H9 (cell line): ENCODE measurements at regions not wholly inside any gene's neighbourhood (a gene's known extent, or its start where the extent isn't known, plus 50 kb on each side); places are given as distances from the start of the nearest gene placed in this dataset.

Experiments
- DNase-seq: peaks from one replicate; pipeline ENCODE4 v3.0.0-alpha.2; 2017
- H2AFZ ChIP-seq: one replicate; pipeline ENCODE4 v1.6.1; 2013; ENCODE audit warnings: mild to moderate bottlenecking, low read length, control low read depth, moderate library complexity
- H2AK5ac ChIP-seq: 2 replicates; pipeline ENCODE4 v1.6.1; 2013; ENCODE audit warnings: low read length, control low read depth, mixed read lengths; ENCODE audit not compliant: insufficient read length
- H2BK120ac ChIP-seq: one replicate; pipeline ENCODE4 v1.6.1; 2013; ENCODE audit warnings: low read depth, mild to moderate bottlenecking, low read length, control low read depth, inconsistent platforms; ENCODE audit not compliant: poor library complexity, severe bottlenecking
- H2BK12ac ChIP-seq: 2 replicates; pipeline ENCODE4 v1.6.1; 2013; ENCODE audit warnings: low read length, control low read depth, mixed read lengths, low read depth; ENCODE audit not compliant: insufficient read length
- H2BK15ac ChIP-seq: 2 replicates; pipeline ENCODE4 v1.6.1; 2013; ENCODE audit warnings: low read depth, low read length, control low read depth
- H2BK20ac ChIP-seq: one replicate; pipeline ENCODE4 v1.6.1; 2013; ENCODE audit warnings: low read depth, mild to moderate bottlenecking, low read length, control low read depth, inconsistent platforms; ENCODE audit not compliant: poor library complexity, severe bottlenecking
- H2BK5ac ChIP-seq: 2 replicates; pipeline ENCODE4 v1.6.1; 2013; ENCODE audit warnings: low read length, control low read depth, mixed read lengths; ENCODE audit not compliant: insufficient read length
- H3K14ac ChIP-seq: 2 replicates; pipeline ENCODE4 v1.6.1; 2013; ENCODE audit warnings: low read length, control low read depth; ENCODE audit not compliant: insufficient read depth
- H3K18ac ChIP-seq: 2 replicates; pipeline ENCODE4 v1.6.1; 2013; ENCODE audit warnings: low read depth, mild to moderate bottlenecking, mixed read lengths, low read length, control low read depth; ENCODE audit not compliant: insufficient read length
- H3K23ac ChIP-seq: 2 replicates; pipeline ENCODE4 v1.6.1; 2013; ENCODE audit warnings: low read length, control low read depth, mixed read lengths, low read depth; ENCODE audit not compliant: insufficient read length
- H3K23me2 ChIP-seq: 2 replicates; pipeline ENCODE4 v1.6.1; 2013; ENCODE audit warnings: low read depth, mild to moderate bottlenecking, mixed read lengths, low read length, control low read depth; ENCODE audit not compliant: insufficient read length, poor library complexity, severe bottlenecking
- H3K27ac ChIP-seq: 2 replicates; pipeline ENCODE4 v1.5.1; 2013; ENCODE audit warnings: low read length, control low read depth, mixed read lengths, low read depth; ENCODE audit not compliant: insufficient read length
- H3K27me3 ChIP-seq: 2 replicates; pipeline ENCODE4 v1.6.1; 2013; ENCODE audit warnings: low read length, control low read depth, inconsistent platforms; ENCODE audit not compliant: insufficient read depth
- H3K4ac ChIP-seq: 2 replicates; pipeline ENCODE4 v1.6.1; 2013; ENCODE audit warnings: low read depth, mild to moderate bottlenecking, control low read depth, inconsistent platforms, low read length, moderate library complexity
- H3K4me1 ChIP-seq: 2 replicates; pipeline ENCODE4 v1.6.1; 2013; ENCODE audit warnings: low read length, control low read depth, inconsistent platforms; ENCODE audit not compliant: insufficient read depth
- H3K4me2 ChIP-seq: 2 replicates; pipeline ENCODE4 v1.6.1; 2013; ENCODE audit warnings: low read length, control low read depth, mixed read lengths; ENCODE audit not compliant: insufficient read length, insufficient read depth
- H3K56ac ChIP-seq: 2 replicates; pipeline ENCODE4 v1.6.1; 2013; ENCODE audit warnings: low read depth, mild to moderate bottlenecking, mixed read lengths, low read length, control low read depth; ENCODE audit not compliant: insufficient read length
- H3K79me1 ChIP-seq: 2 replicates; pipeline ENCODE4 v1.6.1; 2013; ENCODE audit warnings: low read depth, mild to moderate bottlenecking, moderate library complexity, low read length, control low read depth, inconsistent platforms; ENCODE audit not compliant: insufficient read depth, poor library complexity, severe bottlenecking
- H3K79me2 ChIP-seq: 2 replicates; pipeline ENCODE4 v1.6.1; 2013; ENCODE audit warnings: low read length, control low read depth, inconsistent platforms; ENCODE audit not compliant: insufficient read depth
- H3K9ac ChIP-seq: 2 replicates; pipeline ENCODE4 v1.6.1; 2013; ENCODE audit warnings: low read length, control low read depth, mixed read lengths; ENCODE audit not compliant: insufficient read length; ENCODE audit errors: extremely low read depth
- H3K9me3 ChIP-seq: one replicate; pipeline ENCODE4 v1.6.1; 2013; ENCODE audit warnings: low read depth, low read length, inconsistent platforms; ENCODE audit not compliant: control insufficient read depth
- H3T11ph ChIP-seq: one replicate; pipeline ENCODE4 v1.6.1; 2013; ENCODE audit warnings: mild to moderate bottlenecking, low read length, control low read depth, inconsistent platforms
- H4K20me1 ChIP-seq: one replicate; pipeline ENCODE4 v1.6.1; 2013; ENCODE audit not compliant: control insufficient read depth, insufficient read length, insufficient read depth
- H4K5ac ChIP-seq: 2 replicates; pipeline ENCODE4 v1.6.1; 2013; ENCODE audit warnings: low read depth, mild to moderate bottlenecking, mixed read lengths, low read length, control low read depth; ENCODE audit not compliant: insufficient read length
- H4K8ac ChIP-seq: replicated peaks from 2 replicates; pipeline ENCODE4 v1.6.1; 2013; ENCODE audit warnings: low read length, control low read depth, mixed read lengths, low read depth; ENCODE audit not compliant: insufficient read length
- H4K91ac ChIP-seq: 2 replicates; pipeline ENCODE4 v1.6.1; 2013; ENCODE audit warnings: low read depth, mild to moderate bottlenecking, moderate library complexity, mixed read lengths, low read length, control low read depth; ENCODE audit not compliant: insufficient read length
- H3K27ac Mint-ChIP-seq, 3 experiments: 2 replicates in 2 of 3; 3 replicates in 1 of 3; pipeline ENCODE4 v1.8.0; 2020 to 2021; ENCODE audit warnings: mixed read lengths in 3 of 3, mild to moderate bottlenecking in 1 of 3, moderate library complexity in 1 of 3
- H3K27me3 Mint-ChIP-seq: 2 replicates; pipeline ENCODE4 v1.8.0; 2021; ENCODE audit warnings: low read depth, mild to moderate bottlenecking, moderate library complexity, mixed read lengths
- H3K36me3 Mint-ChIP-seq, 3 experiments: 2 replicates in 2 of 3; 3 replicates in 1 of 3; pipeline ENCODE4 v1.8.0; 2020 to 2021; ENCODE audit warnings: low read depth in 3 of 3, mixed read lengths in 3 of 3; ENCODE audit not compliant: insufficient read depth in 1 of 3
- H3K4me1 Mint-ChIP-seq, 2 experiments: 2 replicates each; pipeline ENCODE4 v1.8.0; 2020; ENCODE audit warnings: mixed read lengths in 2 of 2
- H3K4me3 Mint-ChIP-seq, 2 experiments: 2 replicates in 1 of 2; 3 replicates in 1 of 2; pipeline ENCODE4 v1.8.0; 2020 to 2021; ENCODE audit warnings: mild to moderate bottlenecking in 2 of 2, mixed read lengths in 2 of 2, moderate library complexity in 1 of 2
- H3K9me3 Mint-ChIP-seq, 2 experiments: 2 replicates in 1 of 2; 3 replicates in 1 of 2; pipeline ENCODE4 v1.8.0; 2020; ENCODE audit warnings: mild to moderate bottlenecking in 2 of 2, mixed read lengths in 2 of 2, moderate library complexity in 1 of 2
- CTCF ChIP-seq: fragments of 200-600 bp; sonication (generic); conservative IDR thresholded peaks from 3 replicates; pipeline ENCODE4 v1.8.0; 2021; ENCODE audit warnings: antibody characterized with exemption, mild to moderate bottlenecking
- WGBS: extraction: QIAGEN DNeasy Blood & Tissue Kit; methylation state at CpG from one replicate; pipeline ENCODE4 v1.1.7; 2013; ENCODE audit warnings: missing lambda C conversion rate, low lambda C conversion rate, mixed read lengths; ENCODE audit not compliant: insufficient read length; ENCODE audit errors: extremely low coverage; 5-methylcytosine and 5-hydroxymethylcytosine counted together

GRCh38 chr2:192379736-192380135, 185.0 kb upstream of the TMEFF2 start:
- H2BK120ac ChIP-seq, result no peak overlapping the region
- no peak overlapping the region for H4K5ac ChIP-seq
- H3K56ac ChIP-seq, result no peak overlapping the region
- H3K79me1 ChIP-seq, result no peaks in the 10 kb centered on the region
- H3K27me3 Mint-ChIP-seq, result no peaks in the 10 kb centered on the region
- no peak for TF ChIP-seq CTCF
- H2BK15ac ChIP-seq, result no peak overlapping the region
- H3K9ac ChIP-seq, result no peak overlapping the region
- no peaks in the 10 kb centered on the region for H3K4me1 ChIP-seq
- no peak overlapping the region for H3K4ac ChIP-seq
- H3K4me3 Mint-ChIP-seq, result no peak overlapping the region
- no peaks in the 10 kb centered on the region for H3K23me2 ChIP-seq
- WGBS, result no CpG with 5 or more reads among the region's 1 CpG
- H3K14ac ChIP-seq, result no peak overlapping the region
- no peaks in the 10 kb centered on the region for H3K79me2 ChIP-seq
- H2BK12ac ChIP-seq, result no peak overlapping the region
- H4K91ac ChIP-seq, result no peak overlapping the region
- peaks cover 4 to 8% of the 10 kb centered on the region in 2 experiments; a peak in 4 of 5 replicates for H3K9me3 Mint-ChIP-seq
- H4K20me1 ChIP-seq, result no peaks in the 10 kb centered on the region
- no peak overlapping the region for H3K18ac ChIP-seq
- H3K4me2 ChIP-seq, result no peak overlapping the region
- no peak overlapping the region for H2BK5ac ChIP-seq
- no peaks in the 10 kb centered on the region for H3K27me3 ChIP-seq
- peaks cover 8 to 9% of the 10 kb centered on the region in 2 experiments for H3K4me1 Mint-ChIP-seq
- no peak overlapping the region for H2AFZ ChIP-seq
- no peak overlapping the region for H3K27ac Mint-ChIP-seq
- no peak overlapping the region for H3K27ac ChIP-seq
- H3T11ph ChIP-seq, result no peak overlapping the region
- H3K9me3 ChIP-seq, result no peaks in the 10 kb centered on the region
- no peak overlapping the region for H3K23ac ChIP-seq
- H4K8ac ChIP-seq, result no peak overlapping the region
- no peak for DNase-seq
- H2AK5ac ChIP-seq, result no peak overlapping the region
- no peak overlapping the region for H2BK20ac ChIP-seq
- peaks cover 0 to 3% (median 0%) of the 10 kb centered on the region in 3 experiments; a peak in 1 of 7 replicates for H3K36me3 Mint-ChIP-seq
